22Rv1 (cell line): ENCODE measurements at regions not wholly inside any gene's neighbourhood (a gene's known extent, or its start where the extent isn't known, plus 50 kb on each side); places are given as distances from the start of the nearest gene placed in this dataset.

Source experiments
- ZFX ChIP-seq: fragments of 450-650 bp; IDR thresholded peaks from 2 replicates; pipeline ENCODE4 v1.6.1; 2017; ENCODE audit warnings: antibody characterized with exemption, borderline replicate concordance
- TF ChIP-seq, protein P1 (sequence below): fragments of 450-650 bp; IDR thresholded peaks from 2 replicates; pipeline ENCODE4 v1.5.1; 2017; ENCODE audit warnings: mild to moderate bottlenecking

DNA sequence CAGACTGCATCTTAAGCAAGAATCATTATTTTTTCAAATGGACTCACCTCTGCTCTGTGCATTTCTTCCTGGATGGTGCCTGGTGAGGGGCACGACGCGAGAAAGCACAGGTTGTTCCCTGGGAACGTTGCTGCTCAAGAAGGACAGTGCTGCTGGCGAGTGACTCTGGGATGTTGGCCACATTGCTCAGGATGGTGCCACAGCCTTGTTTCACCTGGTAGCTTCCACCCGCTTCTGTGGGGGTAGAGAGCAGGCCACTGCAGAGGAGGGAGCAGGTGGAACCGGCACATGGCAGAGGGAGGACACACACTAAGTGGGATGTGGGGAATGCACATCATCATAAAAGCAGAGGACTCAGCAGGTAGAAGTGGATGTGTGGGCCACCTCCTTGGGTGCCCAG is 444.7 kb downstream of the TCERG1L start:
- TF ChIP-seq, protein P1, sequence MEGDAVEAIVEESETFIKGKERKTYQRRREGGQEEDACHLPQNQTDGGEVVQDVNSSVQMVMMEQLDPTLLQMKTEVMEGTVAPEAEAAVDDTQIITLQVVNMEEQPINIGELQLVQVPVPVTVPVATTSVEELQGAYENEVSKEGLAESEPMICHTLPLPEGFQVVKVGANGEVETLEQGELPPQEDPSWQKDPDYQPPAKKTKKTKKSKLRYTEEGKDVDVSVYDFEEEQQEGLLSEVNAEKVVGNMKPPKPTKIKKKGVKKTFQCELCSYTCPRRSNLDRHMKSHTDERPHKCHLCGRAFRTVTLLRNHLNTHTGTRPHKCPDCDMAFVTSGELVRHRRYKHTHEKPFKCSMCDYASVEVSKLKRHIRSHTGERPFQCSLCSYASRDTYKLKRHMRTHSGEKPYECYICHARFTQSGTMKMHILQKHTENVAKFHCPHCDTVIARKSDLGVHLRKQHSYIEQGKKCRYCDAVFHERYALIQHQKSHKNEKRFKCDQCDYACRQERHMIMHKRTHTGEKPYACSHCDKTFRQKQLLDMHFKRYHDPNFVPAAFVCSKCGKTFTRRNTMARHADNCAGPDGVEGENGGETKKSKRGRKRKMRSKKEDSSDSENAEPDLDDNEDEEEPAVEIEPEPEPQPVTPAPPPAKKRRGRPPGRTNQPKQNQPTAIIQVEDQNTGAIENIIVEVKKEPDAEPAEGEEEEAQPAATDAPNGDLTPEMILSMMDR: no peak
- TF ChIP-seq ZFX: no peak
